ENCODE measurements at regions not wholly inside any gene's neighbourhood (a gene's known extent, or its start where the extent isn't known, plus 50 kb on each side); places are given as distances from the start of the nearest gene placed in this dataset.

GRCh38 chr2:120805602-120806001 lies 69.9 kb downstream of the GLI2 start:
- FAIRE-seq, result no peak

GRCh38 chr2:120807751-120808150 lies 72.1 kb downstream of the GLI2 start:
- DNase-seq (ENCODE audit: extremely low spot score, insufficient read length, low read depth) (no peak), FAIRE-seq (no peak)

More at GRCh38 chr2:120805602-120806001, 69.9 kb downstream of the GLI2 start:
- no peak for DNase-seq (ENCODE audit: extremely low spot score, insufficient read length, low read depth)

- no peak for FAIRE-seq
- no peak for DNase-seq (ENCODE audit: extremely low spot score, insufficient read length, low read depth)
These were observed 73.5 kb downstream of the GLI2 start for GRCh38 chr2:120809151-120809550.

GRCh38 chr2:120809609-120810440 lies 74.2 kb downstream of the GLI2 start:
- no peak for FAIRE-seq
- no peak for DNase-seq (ENCODE audit: extremely low spot score, insufficient read length, low read depth)

GRCh38 chr2:120810639-120811038 lies 75.0 kb downstream of the GLI2 start:
- FAIRE-seq (no peak), DNase-seq (ENCODE audit: extremely low spot score, insufficient read length, low read depth) (no peak)

GRCh38 chr2:120812866-120813265 lies 77.2 kb downstream of the GLI2 start:
- DNase-seq (ENCODE audit: extremely low spot score, insufficient read length, low read depth), result no peak
- FAIRE-seq, result no peak

- FAIRE-seq (no peak), DNase-seq (ENCODE audit: extremely low spot score, insufficient read length, low read depth) (no peak)
These were observed 78.7 kb downstream of the GLI2 start for GRCh38 chr2:120814352-120814751.

GRCh38 chr2:120815292-120815691 lies 79.6 kb downstream of the GLI2 start:
- no peak for FAIRE-seq
- DNase-seq (ENCODE audit: extremely low spot score, insufficient read length, low read depth), result no peak

GRCh38 chr2:120817136-120817955 lies 81.7 kb downstream of the GLI2 start:
- FAIRE-seq (no peak), DNase-seq (ENCODE audit: extremely low spot score, insufficient read length, low read depth) (no peak)

- FAIRE-seq, result no peak
- DNase-seq (ENCODE audit: extremely low spot score, insufficient read length, low read depth), result no peak
These were observed 82.3 kb downstream of the GLI2 start for GRCh38 chr2:120817956-120818325.

- FAIRE-seq, result no peak
- no peak for DNase-seq (ENCODE audit: extremely low spot score, insufficient read length, low read depth)
These were observed 82.8 kb downstream of the GLI2 start for GRCh38 chr2:120818441-120818920.

- FAIRE-seq (no peak), DNase-seq (ENCODE audit: extremely low spot score, insufficient read length, low read depth) (no peak)
These were observed 84.1 kb downstream of the GLI2 start for GRCh38 chr2:120819720-120820210.

- DNase-seq (ENCODE audit: extremely low spot score, insufficient read length, low read depth), result no peak
- no peak for FAIRE-seq
These were observed 84.7 kb downstream of the GLI2 start for GRCh38 chr2:120820263-120820952.

GRCh38 chr2:120820953-120821279 lies 85.2 kb downstream of the GLI2 start:
- DNase-seq (ENCODE audit: extremely low spot score, insufficient read length, low read depth), result no peak
- no peak for FAIRE-seq

- FAIRE-seq (no peak), DNase-seq (ENCODE audit: extremely low spot score, insufficient read length, low read depth) (no peak)
These were observed 85.9 kb downstream of the GLI2 start for GRCh38 chr2:120821446-120822160.

GRCh38 chr2:120822933-120823332 lies 87.3 kb downstream of the GLI2 start:
- DNase-seq (ENCODE audit: extremely low spot score, insufficient read length, low read depth), result no peak
- FAIRE-seq, result no peak

GRCh38 chr2:120823551-120823950 lies 87.9 kb downstream of the GLI2 start:
- FAIRE-seq, result no peak

GRCh38 chr2:120824246-120824645 lies 88.6 kb downstream of the GLI2 start:
- FAIRE-seq (no peak), DNase-seq (ENCODE audit: extremely low spot score, insufficient read length, low read depth) (no peak)

More at GRCh38 chr2:120823551-120823950, 87.9 kb downstream of the GLI2 start:
- no peak for DNase-seq (ENCODE audit: extremely low spot score, insufficient read length, low read depth)

- DNase-seq (ENCODE audit: extremely low spot score, insufficient read length, low read depth) (no peak), FAIRE-seq (no peak)
These were observed 89.9 kb downstream of the GLI2 start for GRCh38 chr2:120825370-120826259.

Measured in GM18507 (cell line).